SK-N-DZ (cell line): ENCODE measurements at regions not wholly inside any gene's neighbourhood (a gene's known extent, or its start where the extent isn't known, plus 50 kb on each side); places are given as distances from the start of the nearest gene placed in this dataset.
A peak's percentile ranks its signal among the peaks of the same experiment; 100 is the strongest.
"Not testable (repeated sequence)": the region's sequence is repeated elsewhere in the genome, so short reads cannot be mapped to it uniquely, and the experiment has no call there.

Experiments
- DNase-seq: peaks from one replicate; pipeline ENCODE4 v3.0.0-alpha.2; 2015; ENCODE audit warnings: low spot score

GRCh38 chr20:40279390-40279789, 409.6 kb downstream of the MAFB start:
- peak; percentile 50 for DNase-seq

- DNase-seq = no peak
Observed at GRCh38 chr20:40278673-40279072, 410.4 kb downstream of the MAFB start.

GRCh38 chr20:40276301-40276700, 412.7 kb downstream of the MAFB start:
- no peak for DNase-seq

- DNase-seq = peak; percentile 81
Observed at GRCh38 chr20:40275738-40276137, 413.3 kb downstream of the MAFB start.

GRCh38 chr20:40274912-40275533, 414.0 kb downstream of the MAFB start:
- peak; percentile 57 for DNase-seq

GRCh38 chr20:40269274-40269673, 419.8 kb downstream of the MAFB start:
- DNase-seq = not testable (repeated sequence)

GRCh38 chr20:40268321-40269075, 420.5 kb downstream of the MAFB start:
- DNase-seq = no peak

GRCh38 chr20:40265825-40266533, 423.1 kb downstream of the MAFB start:
- peak; percentile 44 for DNase-seq

GRCh38 chr20:40262219-40262618, 426.8 kb downstream of the MAFB start:
- DNase-seq = peak; percentile 78

- no peak for DNase-seq
Observed at GRCh38 chr20:40258931-40259330, 430.1 kb downstream of the MAFB start.

- DNase-seq = no peak
Observed at GRCh38 chr20:40257763-40258162, 431.3 kb downstream of the MAFB start.

- no peak for DNase-seq
Observed at GRCh38 chr20:40255365-40255764, 433.7 kb downstream of the MAFB start.

GRCh38 chr20:40254023-40254772, 434.8 kb downstream of the MAFB start:
- DNase-seq = no peak

- no peak for DNase-seq
Observed at GRCh38 chr20:40251284-40251932, 437.6 kb downstream of the MAFB start.

GRCh38 chr20:40249805-40250204, 439.2 kb downstream of the MAFB start:
- DNase-seq = no peak

GRCh38 chr20:40245829-40246228, 443.2 kb downstream of the MAFB start:
- no peak for DNase-seq

- no peak for DNase-seq
Observed at GRCh38 chr20:40244286-40244685, 444.8 kb downstream of the MAFB start.

GRCh38 chr20:40241596-40242343, 447.3 kb downstream of the MAFB start:
- no peak for DNase-seq

- DNase-seq = no peak
Observed at GRCh38 chr20:40238511-40238910, 450.5 kb downstream of the MAFB start.

GRCh38 chr20:40234593-40234992, 454.4 kb downstream of the MAFB start:
- DNase-seq = no peak

GRCh38 chr20:40233406-40233805, 455.6 kb downstream of the MAFB start:
- DNase-seq = no peak
